ENCODE measurements at regions not wholly inside any gene's neighbourhood (a gene's known extent, or its start where the extent isn't known, plus 50 kb on each side); places are given as distances from the start of the nearest gene placed in this dataset.

GRCh38 chr13:74990992-74991391 lies 491.0 kb downstream of the TBC1D4 start:
- TF ChIP-seq, protein P1, sequence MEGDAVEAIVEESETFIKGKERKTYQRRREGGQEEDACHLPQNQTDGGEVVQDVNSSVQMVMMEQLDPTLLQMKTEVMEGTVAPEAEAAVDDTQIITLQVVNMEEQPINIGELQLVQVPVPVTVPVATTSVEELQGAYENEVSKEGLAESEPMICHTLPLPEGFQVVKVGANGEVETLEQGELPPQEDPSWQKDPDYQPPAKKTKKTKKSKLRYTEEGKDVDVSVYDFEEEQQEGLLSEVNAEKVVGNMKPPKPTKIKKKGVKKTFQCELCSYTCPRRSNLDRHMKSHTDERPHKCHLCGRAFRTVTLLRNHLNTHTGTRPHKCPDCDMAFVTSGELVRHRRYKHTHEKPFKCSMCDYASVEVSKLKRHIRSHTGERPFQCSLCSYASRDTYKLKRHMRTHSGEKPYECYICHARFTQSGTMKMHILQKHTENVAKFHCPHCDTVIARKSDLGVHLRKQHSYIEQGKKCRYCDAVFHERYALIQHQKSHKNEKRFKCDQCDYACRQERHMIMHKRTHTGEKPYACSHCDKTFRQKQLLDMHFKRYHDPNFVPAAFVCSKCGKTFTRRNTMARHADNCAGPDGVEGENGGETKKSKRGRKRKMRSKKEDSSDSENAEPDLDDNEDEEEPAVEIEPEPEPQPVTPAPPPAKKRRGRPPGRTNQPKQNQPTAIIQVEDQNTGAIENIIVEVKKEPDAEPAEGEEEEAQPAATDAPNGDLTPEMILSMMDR (IDR thresholded peaks at IDR 0.05; ENCODE audit: low read length) = no peak
- no peak for TF ChIP-seq EZH2 (IDR thresholded peaks at IDR 0.05; ENCODE audit: borderline replicate concordance, low read length)

Measured in OCI-LY1 (cell line).